ENCODE measurements at regions not wholly inside any gene's neighbourhood (a gene's known extent, or its start where the extent isn't known, plus 50 kb on each side); places are given as distances from the start of the nearest gene placed in this dataset.

DNA sequence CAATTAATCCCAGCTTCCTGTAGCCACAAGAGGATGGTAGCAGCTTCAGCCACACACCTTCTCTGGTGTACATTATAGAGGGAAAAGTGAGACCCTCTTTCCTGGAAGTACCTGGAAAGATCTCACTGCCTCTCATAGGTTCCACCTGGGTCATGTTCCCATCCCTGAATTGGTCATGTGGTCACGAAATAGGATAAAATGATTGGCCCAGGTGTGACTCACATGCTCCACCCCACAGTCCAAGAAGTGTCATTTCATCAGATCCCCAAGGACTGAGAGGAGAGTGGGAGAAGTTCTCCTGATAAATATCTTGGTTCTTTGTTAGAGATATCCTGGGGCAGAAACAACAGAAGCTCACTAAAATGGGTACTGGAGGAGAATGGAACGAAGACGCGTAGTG is 142.4 kb downstream of the QRSL1 start:
- H3K9me3 ChIP-seq (ENCODE audit: control insufficient read depth, insufficient read depth, low read depth, low read length) = peaks cover 21% of the 10 kb centered on the region
- H3K27ac ChIP-seq (ENCODE audit: low read depth, low read length) = no peak overlapping the region
- H3K4me3 ChIP-seq (ENCODE audit: low read depth, low read length) = no peak overlapping the region
- H3K4me1 ChIP-seq (ENCODE audit: control insufficient read depth, insufficient read depth, low read length) = no peaks in the 10 kb centered on the region
- no peaks in the 10 kb centered on the region for H3K27me3 ChIP-seq (ENCODE audit: control insufficient read depth, insufficient read depth, low read length)
- H3K36me3 ChIP-seq (ENCODE audit: control insufficient read depth, insufficient read depth, low read length) = no peaks in the 10 kb centered on the region
- no peak overlapping the region for H3K9ac ChIP-seq (ENCODE audit: low read length)

DNA sequence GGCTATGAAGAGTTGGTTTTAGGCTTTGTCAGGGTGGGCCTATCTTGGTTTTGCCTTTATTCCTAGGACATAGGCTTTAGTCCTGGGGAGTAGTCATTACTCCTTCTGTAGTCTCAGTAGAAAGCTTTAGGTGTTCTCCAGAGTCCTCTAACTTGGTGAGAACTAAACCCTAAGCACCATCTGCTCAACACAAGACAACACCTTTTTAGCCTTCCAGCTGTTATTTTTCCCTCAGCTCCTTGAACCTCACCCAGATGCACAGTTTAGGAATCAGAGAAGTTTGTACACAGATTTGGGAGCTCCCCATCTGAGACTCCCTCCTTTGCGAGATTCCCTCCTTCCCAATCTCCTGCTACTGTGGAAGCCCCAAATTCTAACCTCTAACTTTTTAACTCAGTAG is 141.3 kb downstream of the QRSL1 start:
- peaks cover 21% of the 10 kb centered on the region for H3K9me3 ChIP-seq (ENCODE audit: control insufficient read depth, insufficient read depth, low read depth, low read length)
- H3K36me3 ChIP-seq (ENCODE audit: control insufficient read depth, insufficient read depth, low read length) = no peaks in the 10 kb centered on the region
- no peaks in the 10 kb centered on the region for H3K27me3 ChIP-seq (ENCODE audit: control insufficient read depth, insufficient read depth, low read length)

DNA sequence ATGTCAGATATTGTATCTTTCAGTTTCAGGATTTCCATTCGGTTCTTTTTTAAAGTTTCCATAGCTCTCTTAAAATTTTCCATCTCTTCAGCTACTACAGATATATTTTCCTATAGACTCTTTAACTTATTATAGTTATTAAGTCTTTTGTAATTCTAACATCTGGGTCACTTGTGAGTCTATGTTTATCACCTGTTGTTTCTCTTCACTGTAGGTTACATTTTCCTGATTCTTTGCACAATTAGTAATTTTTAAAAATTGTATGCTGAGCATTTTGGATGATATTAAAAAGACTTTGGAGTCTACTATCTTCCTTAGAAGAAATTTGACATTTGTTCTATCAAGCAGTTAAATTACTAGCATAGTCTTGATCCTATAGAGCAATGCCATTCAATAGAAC is 140.7 kb downstream of the QRSL1 start:
- Histone ChIP-seq H3K4me3 (ENCODE audit: low read depth, low read length) (no peak overlapping the region), H3K27me3 (ENCODE audit: control insufficient read depth, insufficient read depth, low read length) (no peaks in the 10 kb centered on the region), H3K4me1 (ENCODE audit: control insufficient read depth, insufficient read depth, low read length) (no peaks in the 10 kb centered on the region), H3K9me3 (ENCODE audit: control insufficient read depth, insufficient read depth, low read depth, low read length) (peaks cover 21% of the 10 kb centered on the region), H3K27ac (ENCODE audit: low read depth, low read length) (no peak overlapping the region), H3K9ac (ENCODE audit: low read length) (no peak overlapping the region), H3K36me3 (ENCODE audit: control insufficient read depth, insufficient read depth, low read length) (no peaks in the 10 kb centered on the region)

More for the DNA sequence above, 141.3 kb downstream of the QRSL1 start:
- H3K9ac ChIP-seq (ENCODE audit: low read length) = no peak overlapping the region
- H3K4me3 ChIP-seq (ENCODE audit: low read depth, low read length) = no peak overlapping the region
- no peaks in the 10 kb centered on the region for H3K4me1 ChIP-seq (ENCODE audit: control insufficient read depth, insufficient read depth, low read length)
- H3K27ac ChIP-seq (ENCODE audit: low read depth, low read length) = no peak overlapping the region

DNA sequence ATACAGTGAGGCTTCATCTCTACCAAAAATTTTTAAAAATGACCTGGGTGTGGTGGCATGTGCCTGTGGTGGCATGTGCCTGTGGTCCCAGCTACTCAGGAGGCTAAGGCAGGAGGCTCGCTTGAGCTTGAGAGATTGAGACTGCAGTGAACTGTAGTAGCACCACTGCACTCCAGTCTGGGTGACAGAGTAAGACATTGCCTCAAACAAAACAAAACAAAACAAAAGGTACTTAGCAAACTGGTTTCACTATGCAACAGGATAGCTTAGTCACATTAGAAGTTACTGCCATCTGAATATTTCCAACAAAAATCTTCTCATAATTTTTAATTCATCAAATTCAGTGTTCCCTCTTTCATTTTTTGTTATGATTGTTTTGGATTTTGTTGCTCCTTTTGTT is 137.9 kb downstream of the QRSL1 start:
- H3K27ac ChIP-seq (ENCODE audit: low read depth, low read length) = no peak overlapping the region
- H3K4me1 ChIP-seq (ENCODE audit: control insufficient read depth, insufficient read depth, low read length) = no peaks in the 10 kb centered on the region
- no peak overlapping the region for H3K4me3 ChIP-seq (ENCODE audit: low read depth, low read length)
- no peaks in the 10 kb centered on the region for H3K36me3 ChIP-seq (ENCODE audit: control insufficient read depth, insufficient read depth, low read length)
- H3K27me3 ChIP-seq (ENCODE audit: control insufficient read depth, insufficient read depth, low read length) = no peaks in the 10 kb centered on the region
- H3K9ac ChIP-seq (ENCODE audit: low read length) = no peak overlapping the region
- peaks cover 21% of the 10 kb centered on the region for H3K9me3 ChIP-seq (ENCODE audit: control insufficient read depth, insufficient read depth, low read depth, low read length)

DNA sequence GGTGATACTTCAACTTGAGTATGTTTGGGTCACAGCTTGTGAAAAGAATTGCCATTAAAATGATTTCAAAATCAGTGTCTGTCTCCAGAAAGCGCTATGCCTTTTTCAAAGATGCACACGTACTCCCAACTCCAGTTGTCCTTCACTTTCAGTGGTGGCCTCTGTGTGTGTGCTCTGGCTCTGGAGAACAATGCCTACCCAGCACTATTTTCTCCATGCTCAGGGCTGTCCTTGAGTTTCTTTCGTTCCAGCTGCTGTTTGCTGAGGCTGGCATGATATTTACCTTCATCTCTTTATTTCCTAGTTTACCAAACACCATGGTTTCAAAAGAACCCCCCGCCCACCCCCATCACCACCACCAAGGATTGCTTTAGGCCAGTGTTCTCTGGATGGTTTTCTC is 136.8 kb downstream of the QRSL1 start:
- no peak overlapping the region for H3K4me3 ChIP-seq (ENCODE audit: low read depth, low read length)
- H3K27me3 ChIP-seq (ENCODE audit: control insufficient read depth, insufficient read depth, low read length) = no peaks in the 10 kb centered on the region
- H3K36me3 ChIP-seq (ENCODE audit: control insufficient read depth, insufficient read depth, low read length) = no peaks in the 10 kb centered on the region
- no peak overlapping the region for H3K9ac ChIP-seq (ENCODE audit: low read length)
- peaks cover 25% of the 10 kb centered on the region for H3K9me3 ChIP-seq (ENCODE audit: control insufficient read depth, insufficient read depth, low read depth, low read length)
- H3K4me1 ChIP-seq (ENCODE audit: control insufficient read depth, insufficient read depth, low read length) = no peaks in the 10 kb centered on the region
- no peak overlapping the region for H3K27ac ChIP-seq (ENCODE audit: low read depth, low read length)

DNA sequence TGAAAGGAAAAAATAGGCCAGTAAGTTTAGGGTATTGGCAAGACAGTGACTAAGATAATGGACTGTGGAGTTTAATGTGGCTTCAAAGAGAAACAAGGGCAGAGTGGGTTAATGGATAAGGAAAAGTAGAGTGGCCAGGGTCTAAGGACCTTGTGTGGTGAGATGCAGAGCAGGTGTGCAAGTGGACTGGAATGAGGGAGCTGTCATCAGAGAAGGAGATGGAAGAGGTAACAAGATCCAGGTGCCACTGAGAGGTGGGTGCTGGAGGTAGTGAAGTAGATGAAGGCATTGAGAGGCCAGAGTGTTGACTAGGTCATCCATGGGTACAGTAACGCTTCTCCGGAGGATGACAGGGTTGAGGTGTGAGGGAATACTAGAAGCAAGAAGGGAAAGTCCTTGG is 136.1 kb downstream of the QRSL1 start:
- H3K36me3 ChIP-seq (ENCODE audit: control insufficient read depth, insufficient read depth, low read length) = no peaks in the 10 kb centered on the region
- H3K9ac ChIP-seq (ENCODE audit: low read length) = no peak overlapping the region
- H3K4me1 ChIP-seq (ENCODE audit: control insufficient read depth, insufficient read depth, low read length) = no peaks in the 10 kb centered on the region
- H3K27ac ChIP-seq (ENCODE audit: low read depth, low read length) = no peak overlapping the region
- H3K4me3 ChIP-seq (ENCODE audit: low read depth, low read length) = no peak overlapping the region
- H3K9me3 ChIP-seq (ENCODE audit: control insufficient read depth, insufficient read depth, low read depth, low read length) = peaks cover 19% of the 10 kb centered on the region
- H3K27me3 ChIP-seq (ENCODE audit: control insufficient read depth, insufficient read depth, low read length) = no peaks in the 10 kb centered on the region

DNA sequence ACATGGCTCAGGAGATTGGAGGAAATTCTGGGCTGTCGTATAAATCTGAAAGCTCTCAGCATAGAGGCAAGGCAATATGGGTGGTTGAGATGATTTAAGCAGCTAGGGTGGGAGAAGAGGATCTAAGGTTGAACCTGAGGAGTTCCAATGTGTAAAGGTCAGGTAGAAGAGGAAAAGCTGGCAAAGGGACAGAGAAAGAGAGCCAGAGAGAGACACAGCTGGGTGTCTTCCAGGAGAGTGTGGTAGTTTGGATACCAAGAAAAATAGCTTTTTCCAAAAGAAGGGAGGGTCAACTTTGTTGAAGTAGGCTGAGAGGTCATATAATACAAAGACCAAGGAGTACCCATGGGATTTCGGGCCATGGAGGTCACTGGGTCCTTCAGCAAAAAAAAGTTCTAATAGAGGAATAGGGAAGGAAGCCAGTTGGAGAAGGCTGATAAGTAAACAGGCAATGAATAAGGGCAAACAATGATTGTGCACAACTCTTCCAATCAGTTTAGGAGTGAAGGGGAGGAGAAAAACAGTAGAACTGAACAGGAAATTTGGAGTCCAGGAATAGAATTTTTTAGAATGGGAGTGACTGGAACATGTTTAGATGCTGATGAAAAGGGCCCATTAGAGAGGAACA is 135.1 kb downstream of the QRSL1 start:
- no peak overlapping the region for H3K4me3 ChIP-seq (ENCODE audit: low read depth, low read length)
- H3K9ac ChIP-seq (ENCODE audit: low read length) = no peak overlapping the region
- no peaks in the 10 kb centered on the region for H3K27me3 ChIP-seq (ENCODE audit: control insufficient read depth, insufficient read depth, low read length)
- no peaks in the 10 kb centered on the region for H3K36me3 ChIP-seq (ENCODE audit: control insufficient read depth, insufficient read depth, low read length)
- no peak overlapping the region for H3K27ac ChIP-seq (ENCODE audit: low read depth, low read length)
- H3K4me1 ChIP-seq (ENCODE audit: control insufficient read depth, insufficient read depth, low read length) = no peaks in the 10 kb centered on the region
- peaks cover 15% of the 10 kb centered on the region; the same call in 1 of the 2 replicates for H3K9me3 ChIP-seq (ENCODE audit: control insufficient read depth, insufficient read depth, low read depth, low read length)

DNA sequence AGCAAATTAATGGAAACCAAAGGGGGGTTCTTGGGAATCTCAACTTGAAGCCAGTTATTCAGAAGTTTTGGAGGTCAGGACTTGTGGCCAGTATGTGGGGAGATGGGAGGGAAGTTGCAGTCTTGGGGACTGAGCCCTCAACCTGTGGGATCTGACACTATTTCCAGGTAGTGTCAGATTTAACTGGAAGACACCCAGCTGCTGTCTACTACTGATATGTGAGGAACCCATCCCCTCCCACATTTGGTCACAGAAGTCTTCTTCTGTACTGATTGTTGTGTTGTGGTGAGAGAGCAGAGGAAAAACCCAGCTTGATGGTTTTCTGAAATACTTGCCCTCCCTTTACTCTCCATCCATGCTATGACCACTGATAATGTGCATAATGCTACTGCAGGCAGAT is 134.0 kb downstream of the QRSL1 start:
- H3K9me3 ChIP-seq (ENCODE audit: control insufficient read depth, insufficient read depth, low read depth, low read length) = peaks cover 20% of the 10 kb centered on the region
- no peaks in the 10 kb centered on the region for H3K4me1 ChIP-seq (ENCODE audit: control insufficient read depth, insufficient read depth, low read length)
- H3K4me3 ChIP-seq (ENCODE audit: low read depth, low read length) = no peak overlapping the region
- H3K9ac ChIP-seq (ENCODE audit: low read length) = no peak overlapping the region
- H3K36me3 ChIP-seq (ENCODE audit: control insufficient read depth, insufficient read depth, low read length) = no peaks in the 10 kb centered on the region
- no peak overlapping the region for H3K27ac ChIP-seq (ENCODE audit: low read depth, low read length)
- no peaks in the 10 kb centered on the region for H3K27me3 ChIP-seq (ENCODE audit: control insufficient read depth, insufficient read depth, low read length)

DNA sequence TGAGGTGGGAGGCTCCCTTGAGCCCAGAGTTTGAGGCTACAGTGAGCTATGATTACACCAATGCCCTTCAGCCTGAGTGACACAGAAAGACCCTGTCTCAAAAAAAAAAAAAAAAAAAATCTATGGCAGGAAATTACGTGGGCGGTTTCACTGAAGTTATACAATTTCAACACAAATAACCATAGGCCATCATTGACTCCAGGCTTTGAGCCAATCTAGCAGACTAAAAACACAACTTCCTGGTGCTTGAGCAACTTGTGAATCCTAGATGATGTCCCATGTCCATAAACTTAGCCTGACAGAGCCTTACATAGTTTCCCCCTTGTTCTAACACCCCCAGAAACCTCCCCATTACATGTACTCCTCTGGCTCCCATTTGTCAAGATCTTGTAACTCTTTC is 131.8 kb downstream of the QRSL1 start:
- Histone ChIP-seq H3K9ac (ENCODE audit: low read length) (no peak overlapping the region), H3K9me3 (ENCODE audit: control insufficient read depth, insufficient read depth, low read depth, low read length) (peaks cover 20% of the 10 kb centered on the region), H3K4me3 (ENCODE audit: low read depth, low read length) (no peak overlapping the region), H3K27ac (ENCODE audit: low read depth, low read length) (no peak overlapping the region), H3K4me1 (ENCODE audit: control insufficient read depth, insufficient read depth, low read length) (no peaks in the 10 kb centered on the region), H3K27me3 (ENCODE audit: control insufficient read depth, insufficient read depth, low read length) (no peaks in the 10 kb centered on the region), H3K36me3 (ENCODE audit: control insufficient read depth, insufficient read depth, low read length) (no peaks in the 10 kb centered on the region)

DNA sequence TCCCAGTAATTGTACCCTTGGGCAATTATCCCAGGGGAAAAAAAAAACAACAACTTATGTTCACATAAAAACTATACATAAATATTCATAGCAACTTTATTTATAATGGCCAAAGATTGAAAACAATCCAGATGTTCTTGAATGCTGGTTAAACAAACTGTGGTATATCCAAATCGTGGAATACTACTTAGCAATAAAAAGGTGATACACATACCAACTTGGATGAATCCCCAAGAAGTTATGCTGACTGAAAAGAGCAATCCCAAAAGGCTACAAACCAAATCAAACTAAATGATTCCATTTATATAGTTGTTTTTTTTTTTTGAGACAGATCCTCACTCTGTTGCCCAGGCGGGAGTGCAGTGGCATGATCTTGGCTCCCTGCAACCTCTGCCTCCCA is 129.7 kb downstream of the QRSL1 start:
- H3K9ac ChIP-seq (ENCODE audit: low read length) = no peak overlapping the region
- H3K4me1 ChIP-seq (ENCODE audit: control insufficient read depth, insufficient read depth, low read length) = no peaks in the 10 kb centered on the region
- H3K36me3 ChIP-seq (ENCODE audit: control insufficient read depth, insufficient read depth, low read length) = no peaks in the 10 kb centered on the region
- peaks cover 20% of the 10 kb centered on the region for H3K9me3 ChIP-seq (ENCODE audit: control insufficient read depth, insufficient read depth, low read depth, low read length)
- no peaks in the 10 kb centered on the region for H3K27me3 ChIP-seq (ENCODE audit: control insufficient read depth, insufficient read depth, low read length)
- no peak overlapping the region for H3K4me3 ChIP-seq (ENCODE audit: low read depth, low read length)
- H3K27ac ChIP-seq (ENCODE audit: low read depth, low read length) = no peak overlapping the region

DNA sequence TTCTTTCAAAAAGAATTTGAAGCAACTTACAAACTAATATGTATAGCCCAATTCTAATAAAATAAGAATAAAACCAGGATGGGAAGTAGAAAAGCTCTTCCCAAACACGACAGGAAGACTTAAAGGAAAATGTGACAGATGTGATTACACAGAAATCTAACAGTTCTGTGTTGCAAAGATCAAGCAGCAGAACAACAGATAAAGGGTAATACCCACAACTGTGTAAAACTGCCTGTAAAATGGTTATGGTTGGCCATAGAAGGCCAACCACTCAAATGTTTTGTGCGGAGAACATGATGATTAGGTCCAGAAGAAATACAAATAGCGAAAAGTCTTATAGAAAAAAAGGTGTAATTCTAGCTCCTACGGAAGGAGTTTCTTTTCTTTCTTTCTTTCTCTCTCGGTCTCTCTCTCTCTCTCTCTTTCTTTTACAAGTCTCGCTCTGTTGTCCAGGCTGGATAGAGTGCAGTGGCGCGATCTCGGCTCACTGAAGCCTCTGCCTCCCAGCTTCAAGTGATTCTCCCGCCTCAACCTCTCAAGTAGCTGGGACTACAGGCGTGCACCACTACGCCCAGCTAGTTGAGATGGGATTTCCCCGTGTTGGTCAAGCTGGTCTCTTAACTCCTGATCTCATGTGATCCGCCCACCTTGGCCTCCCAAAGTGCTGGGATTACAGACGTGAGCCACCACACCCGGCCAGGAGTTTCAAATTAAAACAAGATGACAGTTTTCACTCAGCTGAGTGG is 128.5 kb downstream of the QRSL1 start:
- no peak overlapping the region for H3K4me3 ChIP-seq (ENCODE audit: low read depth, low read length)
- H3K9me3 ChIP-seq (ENCODE audit: control insufficient read depth, insufficient read depth, low read depth, low read length) = peaks cover 20% of the 10 kb centered on the region
- no peak overlapping the region for H3K27ac ChIP-seq (ENCODE audit: low read depth, low read length)
- no peak overlapping the region for H3K9ac ChIP-seq (ENCODE audit: low read length)
- H3K27me3 ChIP-seq (ENCODE audit: control insufficient read depth, insufficient read depth, low read length) = no peaks in the 10 kb centered on the region
- H3K4me1 ChIP-seq (ENCODE audit: control insufficient read depth, insufficient read depth, low read length) = no peaks in the 10 kb centered on the region
- H3K36me3 ChIP-seq (ENCODE audit: control insufficient read depth, insufficient read depth, low read length) = no peaks in the 10 kb centered on the region
